HG03432 (cell line): ENCODE measurements at regions not wholly inside any gene's neighbourhood (a gene's known extent, or its start where the extent isn't known, plus 50 kb on each side); places are given as distances from the start of the nearest gene placed in this dataset.
"Not testable (repeated sequence)": the region's sequence is repeated elsewhere in the genome, so short reads cannot be mapped to it uniquely, and the experiment has no call there.

Experiments
- ATAC-seq: cut with Tn5 transposase; IDR thresholded peaks from one replicate; pipeline ENCODE4 v1.9.1; 2021; ENCODE audit warnings: mild to moderate bottlenecking, moderate library complexity; ENCODE audit not compliant: unreplicated experiment

DNA sequence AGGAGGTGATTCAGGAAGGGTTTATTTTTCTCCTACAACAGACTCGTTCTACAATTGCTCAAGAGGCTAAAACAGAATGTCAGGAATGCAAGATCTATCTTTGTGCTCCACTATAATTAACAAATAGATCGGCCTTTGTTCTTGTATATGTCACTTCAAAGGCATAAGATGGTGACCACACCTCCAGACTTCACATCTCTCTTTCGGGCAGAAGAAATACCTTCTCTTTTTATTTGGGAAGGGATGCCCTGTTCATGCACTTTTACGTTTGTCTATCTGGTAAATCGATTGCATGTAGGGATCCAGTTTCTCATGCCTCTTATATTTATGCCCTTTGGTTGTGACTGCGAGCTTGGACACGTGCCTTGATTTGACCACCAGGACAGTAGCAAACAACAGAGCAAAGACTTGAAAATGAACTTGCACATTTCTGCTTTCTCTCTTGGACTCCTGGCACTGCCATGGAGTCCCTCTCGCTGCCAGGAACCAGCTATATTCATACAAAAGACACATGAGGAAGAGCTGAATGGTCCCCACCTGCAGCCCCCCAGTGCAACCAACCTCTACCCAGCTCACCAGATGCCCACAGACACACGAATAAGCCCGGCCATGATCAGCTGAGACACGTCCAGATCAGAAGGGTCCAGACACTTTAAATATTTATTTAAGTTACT is 219.8 kb upstream of the STXBP5 start:
- ATAC-seq: no peak

DNA sequence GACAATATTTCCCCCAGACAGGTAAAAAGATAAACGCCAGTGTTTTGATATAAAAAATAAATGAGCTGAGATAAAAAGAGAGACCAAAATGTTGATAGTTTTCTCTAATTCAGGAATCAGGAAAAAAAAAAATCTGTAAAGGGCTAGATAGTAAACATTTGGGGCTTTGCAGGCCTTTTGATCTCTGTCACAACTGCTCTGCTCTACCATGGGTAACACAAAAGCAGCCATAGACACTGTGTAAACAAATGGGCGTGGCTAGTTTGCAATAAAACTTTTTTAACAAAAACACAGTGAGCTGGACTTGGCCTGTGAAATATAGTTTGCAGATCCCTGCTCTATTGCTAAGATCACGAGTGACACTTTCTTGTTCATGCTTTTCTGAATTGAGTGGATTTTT is 219.1 kb upstream of the STXBP5 start:
- no peak for ATAC-seq

DNA sequence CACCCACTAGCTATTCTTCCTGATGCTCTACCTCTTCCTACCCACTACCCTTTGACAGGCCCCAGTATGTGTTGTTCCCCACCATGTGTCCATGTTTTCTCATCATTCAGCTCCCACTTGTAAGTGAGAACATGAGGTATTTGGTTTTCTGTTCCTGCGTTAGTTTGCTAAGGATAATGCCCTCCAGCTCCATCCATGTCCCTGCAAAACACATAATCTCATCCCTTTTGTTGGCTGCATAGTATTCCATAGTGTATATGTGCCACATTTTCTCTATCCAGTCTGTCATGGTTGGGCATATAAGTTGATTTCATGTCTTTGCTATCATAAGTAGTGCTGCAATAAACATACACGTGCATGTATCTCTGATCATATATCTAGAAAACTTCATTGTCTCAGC is 218.3 kb upstream of the STXBP5 start:
- no peak for ATAC-seq

DNA sequence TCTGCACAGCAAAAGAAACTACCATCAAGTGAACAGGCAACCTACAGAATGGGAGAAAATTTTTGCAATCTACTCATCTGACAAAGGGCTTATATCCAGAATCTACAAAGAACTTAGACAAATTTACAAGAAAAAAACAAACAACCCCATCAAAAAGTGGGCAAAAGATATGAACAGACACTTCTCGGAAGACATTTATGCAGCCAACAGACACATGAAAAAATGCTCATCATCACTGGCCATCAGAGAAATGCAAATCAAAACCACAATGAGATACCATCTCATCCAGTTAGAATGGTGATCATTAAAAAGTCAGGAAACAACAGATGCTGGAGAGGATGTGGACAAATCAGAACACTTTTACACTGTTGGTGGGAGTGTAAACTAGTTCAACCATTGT is 216.3 kb upstream of the STXBP5 start:
- not testable (repeated sequence) for ATAC-seq

DNA sequence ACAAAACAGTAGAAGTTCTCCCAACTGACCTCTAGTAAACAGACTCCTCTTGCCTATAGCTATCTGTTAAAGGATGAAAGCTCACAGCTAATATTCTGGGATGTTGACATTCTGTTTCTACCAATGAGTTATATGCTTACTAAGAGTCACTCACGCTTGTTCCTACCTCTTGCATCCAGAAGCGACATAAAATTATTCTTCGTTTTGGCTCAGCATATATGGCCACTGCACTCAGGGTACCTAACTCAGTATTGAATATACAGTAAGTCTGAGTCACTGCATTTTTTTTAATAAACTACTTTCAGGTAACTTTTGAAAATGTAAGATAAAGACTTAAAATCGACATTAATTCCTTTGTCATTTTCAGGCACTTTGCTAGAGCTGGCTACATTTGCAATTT is 214.4 kb upstream of the STXBP5 start:
- no peak for ATAC-seq

DNA sequence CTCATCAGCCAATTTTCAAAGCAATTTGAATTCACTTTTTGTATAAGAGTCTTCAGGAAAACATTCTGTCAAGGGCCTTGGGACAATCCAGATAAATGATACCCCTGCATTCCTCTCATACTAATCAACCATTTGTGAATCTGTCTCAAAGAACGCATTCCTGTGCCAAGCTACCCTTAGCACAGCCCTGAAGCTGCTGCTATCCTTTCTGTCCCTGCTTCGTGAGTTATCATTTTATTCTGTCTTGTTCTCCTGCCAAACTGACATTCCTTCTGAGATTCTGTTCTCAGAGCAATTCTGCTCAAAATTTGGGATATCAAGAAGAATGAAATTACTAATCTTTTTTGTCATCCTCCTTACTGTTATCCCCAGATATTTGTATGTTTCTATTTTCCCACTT is 213.9 kb upstream of the STXBP5 start:
- ATAC-seq: no peak

DNA sequence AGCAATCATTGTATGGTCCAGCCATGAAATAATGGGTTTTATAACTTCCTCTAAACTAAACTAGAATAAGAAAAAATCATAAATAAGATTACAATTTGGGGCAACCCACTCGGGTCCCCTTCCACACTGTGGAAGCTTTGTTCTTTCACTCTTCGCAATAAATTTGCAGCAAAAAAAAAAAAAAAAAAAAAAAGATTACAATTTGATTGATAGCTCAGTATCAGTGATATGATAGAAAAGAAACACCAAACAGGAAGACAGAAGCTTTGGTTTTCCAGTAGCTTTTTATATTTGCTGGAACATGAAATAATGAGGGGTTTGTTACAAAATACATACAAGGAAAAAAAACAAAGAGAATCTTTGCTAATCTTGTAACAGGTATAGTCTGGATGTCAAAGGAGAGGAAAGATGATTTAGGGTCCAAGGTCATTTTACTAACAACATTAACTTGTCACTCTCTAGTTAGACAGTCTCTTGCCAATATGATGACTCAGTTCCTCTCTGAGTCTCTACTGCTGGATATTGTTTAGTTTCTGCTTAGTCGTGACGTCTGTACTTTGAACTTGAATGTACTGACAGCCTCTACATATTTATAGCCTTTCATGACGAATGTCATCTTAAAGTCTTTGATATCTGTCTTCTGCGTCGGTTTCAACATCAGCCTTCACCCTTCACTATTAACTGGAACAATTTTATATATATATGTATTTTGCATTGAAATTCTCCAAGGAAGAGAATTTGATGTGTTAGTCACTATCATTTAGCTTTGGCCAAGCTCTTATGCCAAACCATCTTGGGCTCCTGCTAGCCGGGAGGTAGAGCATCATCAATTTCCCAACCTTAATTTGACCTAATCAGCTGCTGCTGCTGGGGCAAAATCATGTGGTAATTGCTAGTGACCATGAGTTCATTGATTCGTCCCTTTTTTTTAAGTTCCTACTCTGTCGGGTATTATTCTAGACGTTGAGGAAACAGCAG is 213.1 kb upstream of the STXBP5 start:
- ATAC-seq: no peak

DNA sequence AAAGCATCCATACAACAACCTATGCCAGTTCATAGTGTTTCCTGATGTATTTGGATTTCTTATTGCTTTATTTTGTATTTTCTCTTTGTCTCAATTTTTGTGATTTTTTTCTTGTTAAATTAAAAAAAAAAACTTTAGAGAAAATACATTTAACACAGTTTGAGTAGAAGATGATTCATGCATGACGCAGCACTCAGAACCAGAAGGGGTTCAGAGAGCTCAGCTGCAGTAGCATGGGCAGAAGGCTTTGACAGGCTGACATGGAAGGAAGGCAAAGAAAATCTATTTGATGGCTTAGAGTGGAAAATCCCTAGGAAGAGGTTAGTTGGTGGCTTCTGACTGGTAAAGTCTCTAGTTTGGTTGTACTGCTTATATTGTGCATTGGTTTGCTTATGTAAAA is 207.2 kb upstream of the STXBP5 start:
- no peak for ATAC-seq

DNA sequence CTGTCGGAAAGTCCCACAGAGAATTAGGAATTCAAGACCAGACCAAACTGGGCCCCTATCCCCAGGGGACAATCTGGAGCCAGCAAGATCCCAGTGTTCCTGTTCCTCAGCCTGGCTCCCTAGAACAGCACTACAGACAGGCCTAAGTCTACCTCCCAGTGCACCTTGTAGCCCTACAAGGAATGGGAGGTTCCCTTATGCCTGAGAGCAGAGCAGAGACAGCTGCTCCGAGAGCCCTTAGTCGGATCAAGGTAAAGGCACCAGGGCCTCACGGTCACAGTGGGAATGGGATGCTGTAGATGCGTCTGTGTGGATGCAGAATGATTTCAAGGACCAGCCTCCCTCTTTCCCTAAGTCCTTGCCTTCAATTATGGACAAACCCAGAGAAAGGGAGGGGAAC is 204.5 kb upstream of the STXBP5 start:
- ATAC-seq: no peak

DNA sequence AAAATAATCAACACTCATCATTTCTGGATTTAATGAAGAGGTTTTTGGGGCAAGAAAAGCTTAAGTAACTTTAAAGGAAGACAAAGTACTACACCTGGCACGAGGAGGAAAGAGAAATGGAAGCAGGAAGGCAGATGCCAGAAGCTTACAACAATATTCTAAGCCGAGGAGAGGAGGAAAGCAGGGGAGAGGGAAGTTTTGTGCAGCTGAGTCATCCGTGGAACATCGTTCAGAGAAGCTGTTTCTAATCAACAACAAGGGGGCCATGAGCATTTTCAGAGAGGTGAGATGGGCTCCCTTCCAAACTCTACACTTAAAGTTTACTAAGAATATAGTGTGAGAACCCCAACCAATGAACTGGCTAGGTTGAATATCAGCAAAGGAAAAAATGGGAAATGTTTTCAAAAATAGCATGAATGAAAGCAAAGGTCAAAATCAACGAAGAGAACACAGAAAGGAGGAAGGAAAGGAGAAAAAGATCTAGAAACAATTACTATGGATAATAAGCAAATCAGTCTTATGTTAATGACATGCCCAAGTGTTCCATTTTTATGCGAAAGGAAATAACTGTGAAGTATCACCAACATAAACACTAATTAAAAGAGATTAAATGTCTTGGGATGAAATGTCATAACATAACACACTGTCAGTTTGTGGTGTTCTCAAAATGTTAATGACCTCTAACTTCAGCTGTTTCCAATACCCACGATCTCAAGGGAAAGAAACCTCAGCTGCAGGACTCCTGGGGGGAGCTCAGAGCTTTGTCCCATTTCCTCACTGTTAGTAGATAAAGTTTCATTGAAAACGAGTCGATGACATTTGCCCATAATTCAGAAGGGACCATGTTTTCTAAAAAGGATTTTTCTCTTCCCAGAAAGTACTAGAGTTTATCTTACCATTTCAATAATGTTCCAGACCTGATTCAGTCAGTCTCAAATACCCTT is 203.4 kb upstream of the STXBP5 start:
- no peak for ATAC-seq

DNA sequence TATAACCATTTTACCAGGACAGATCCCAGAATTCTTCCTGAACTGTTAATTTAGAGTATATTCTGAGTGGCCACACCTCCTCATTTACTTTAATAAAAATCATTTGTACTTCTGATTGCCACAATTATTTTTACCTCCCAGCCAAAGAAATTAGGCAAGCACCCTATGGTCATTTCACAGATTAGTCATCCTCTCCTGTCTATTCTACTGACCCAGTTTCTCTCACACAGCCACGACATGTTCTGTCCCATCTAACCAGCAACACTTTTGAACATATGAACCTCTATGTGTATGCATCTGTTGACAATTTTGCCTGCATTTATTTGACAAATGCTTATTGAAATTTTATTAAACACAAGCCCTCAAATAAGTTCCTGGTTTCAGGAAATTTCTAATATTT is 202.6 kb upstream of the STXBP5 start:
- ATAC-seq: no peak

DNA sequence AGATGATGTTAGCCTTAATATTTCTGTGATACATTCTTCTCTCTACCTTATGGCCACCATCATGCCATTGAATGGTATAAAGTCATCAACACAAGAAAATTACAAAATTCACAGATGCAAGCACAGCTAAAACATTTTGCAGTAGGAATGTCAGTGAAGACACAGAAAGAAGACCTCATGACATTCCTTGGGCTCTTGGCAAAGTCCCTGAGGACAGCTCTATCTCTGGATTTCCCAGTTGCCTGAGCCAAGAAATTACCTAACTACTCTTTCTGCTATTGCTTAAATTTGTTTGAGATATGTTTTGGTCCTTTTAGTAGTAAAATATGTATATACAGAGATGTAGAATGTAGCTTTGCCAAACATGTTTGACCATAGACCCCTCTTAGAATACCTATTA is 201.0 kb upstream of the STXBP5 start:
- ATAC-seq: no peak

DNA sequence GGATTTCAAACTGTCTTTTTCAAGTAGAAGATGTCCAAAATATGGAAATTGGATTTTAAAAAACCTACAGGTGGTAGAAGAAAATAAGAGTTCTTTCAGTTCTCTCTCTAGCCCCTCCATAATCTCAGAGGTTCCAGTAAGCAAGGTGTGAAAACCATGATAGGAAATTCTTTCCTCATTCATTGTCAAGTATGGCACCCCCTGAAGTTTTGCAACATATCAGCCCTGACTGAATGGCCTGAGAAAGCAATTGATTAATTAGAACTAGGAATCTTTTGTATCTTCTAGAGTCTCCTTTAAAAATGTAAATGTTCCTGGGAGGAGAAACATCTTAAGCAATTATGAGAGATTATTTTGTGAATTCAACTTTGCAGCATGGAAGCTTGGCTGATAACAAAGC is 198.7 kb upstream of the STXBP5 start:
- ATAC-seq: no peak

DNA sequence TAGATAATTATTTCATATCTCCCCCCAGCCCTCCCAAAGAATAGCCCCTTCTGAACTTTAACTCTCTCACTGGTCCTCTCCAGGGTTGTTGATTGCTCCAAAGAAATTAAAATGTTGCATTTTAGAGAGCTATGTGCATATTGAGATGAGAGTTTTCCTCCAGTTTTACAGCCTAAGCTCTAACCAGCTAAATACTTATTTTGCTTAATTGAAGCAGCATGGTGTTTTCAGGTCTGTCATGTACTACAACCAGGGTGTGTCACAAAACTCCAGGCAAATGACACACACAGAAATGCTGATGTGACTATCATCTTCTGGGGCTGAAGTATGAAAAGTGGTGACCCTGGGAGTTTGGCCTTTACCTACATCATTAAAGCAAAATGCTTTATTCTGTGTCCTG is 196.8 kb upstream of the STXBP5 start:
- ATAC-seq: no peak

DNA sequence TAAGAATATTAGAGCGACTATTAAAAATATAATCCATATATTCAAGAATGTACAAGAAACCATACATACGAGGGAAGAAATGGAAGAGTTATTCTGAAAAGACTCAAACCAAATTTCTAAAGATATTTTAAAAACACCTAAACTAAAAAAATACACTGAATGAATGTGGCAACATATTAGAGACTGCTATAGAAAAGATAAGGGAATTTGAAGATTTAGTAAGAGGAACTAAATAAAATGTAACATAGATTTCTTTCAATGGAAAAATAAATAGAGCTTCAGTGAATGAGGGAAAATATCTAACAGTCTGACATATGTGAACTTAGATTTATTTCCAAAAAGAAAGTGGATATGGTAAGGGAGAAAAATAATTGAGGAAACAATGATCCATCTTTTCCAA is 194.9 kb upstream of the STXBP5 start:
- no peak for ATAC-seq

DNA sequence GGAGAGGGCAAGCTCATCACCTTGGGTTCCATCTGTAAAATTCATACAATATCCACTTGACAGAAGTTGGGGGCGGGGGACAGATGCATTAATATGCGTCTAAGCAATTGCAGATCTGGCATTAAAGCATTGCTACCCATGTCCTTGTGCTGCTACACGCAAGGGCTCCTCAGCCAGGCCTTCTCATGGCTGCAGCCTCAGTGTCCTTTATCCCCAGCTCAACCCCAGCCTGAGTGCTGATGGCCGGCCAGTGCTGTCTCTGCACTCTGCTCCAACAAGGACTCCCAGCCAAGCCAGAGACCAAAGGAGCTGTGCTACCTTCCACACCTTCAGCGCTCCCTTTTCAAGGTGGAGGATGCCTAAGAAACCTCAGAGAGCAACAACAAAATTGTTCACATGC is 188.5 kb upstream of the STXBP5 start:
- ATAC-seq: no peak

DNA sequence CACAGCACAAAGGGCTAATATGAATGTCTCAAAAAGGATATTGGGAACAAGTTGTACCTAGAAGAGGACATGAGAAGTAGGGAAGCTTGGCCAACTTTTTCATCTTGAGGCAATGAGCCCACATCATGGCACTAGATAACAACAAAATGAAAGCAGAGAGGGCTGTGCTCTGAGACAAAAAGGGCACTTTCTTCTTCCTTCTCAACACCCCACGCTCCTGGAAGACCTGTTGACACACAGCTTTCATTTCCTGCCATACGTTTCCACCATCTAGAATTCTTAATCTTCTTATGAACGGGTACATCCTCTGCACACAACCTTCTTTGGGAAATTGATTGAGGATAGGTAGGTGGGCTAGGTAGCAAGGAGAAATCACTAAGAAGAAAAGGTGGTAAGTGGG is 187.8 kb upstream of the STXBP5 start:
- ATAC-seq: no peak

DNA sequence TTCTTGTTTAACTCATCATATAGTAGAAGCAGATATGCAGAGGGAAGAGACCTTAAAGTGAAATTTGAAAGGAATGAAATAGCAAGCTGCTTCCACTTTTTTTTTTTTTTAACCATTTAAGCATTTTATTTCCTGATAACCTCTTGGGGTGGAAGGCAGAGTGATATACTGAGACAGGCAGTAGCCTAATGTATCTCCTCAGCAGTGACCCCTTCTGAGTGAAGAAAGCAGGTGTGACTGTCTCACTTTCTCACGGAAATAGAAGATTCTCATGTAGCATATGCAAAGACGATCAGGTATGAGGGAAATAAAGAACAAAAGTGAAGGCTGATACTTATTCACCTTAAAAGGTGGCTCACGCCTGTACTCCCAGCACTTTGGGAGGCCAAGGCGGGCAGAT is 187.1 kb upstream of the STXBP5 start:
- ATAC-seq: no peak

DNA sequence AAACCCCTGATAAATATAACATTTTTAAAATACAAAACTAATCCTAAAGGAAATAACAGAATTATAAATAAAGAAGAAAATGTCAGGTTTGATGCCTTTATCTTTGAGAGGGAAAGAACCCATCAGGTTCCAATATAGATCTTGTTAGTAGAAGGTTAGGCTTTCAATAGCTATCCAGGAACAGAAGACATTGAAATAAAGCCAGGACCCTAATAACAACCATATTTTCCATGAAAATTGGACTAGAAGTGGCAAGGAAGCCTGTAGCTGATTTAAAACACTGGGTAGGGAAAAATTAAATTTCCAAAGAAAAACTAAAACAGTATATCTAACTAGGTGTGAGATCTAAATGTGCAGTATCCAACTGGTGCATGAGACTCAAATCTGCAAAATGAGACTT is 185.2 kb upstream of the STXBP5 start:
- no peak for ATAC-seq

DNA sequence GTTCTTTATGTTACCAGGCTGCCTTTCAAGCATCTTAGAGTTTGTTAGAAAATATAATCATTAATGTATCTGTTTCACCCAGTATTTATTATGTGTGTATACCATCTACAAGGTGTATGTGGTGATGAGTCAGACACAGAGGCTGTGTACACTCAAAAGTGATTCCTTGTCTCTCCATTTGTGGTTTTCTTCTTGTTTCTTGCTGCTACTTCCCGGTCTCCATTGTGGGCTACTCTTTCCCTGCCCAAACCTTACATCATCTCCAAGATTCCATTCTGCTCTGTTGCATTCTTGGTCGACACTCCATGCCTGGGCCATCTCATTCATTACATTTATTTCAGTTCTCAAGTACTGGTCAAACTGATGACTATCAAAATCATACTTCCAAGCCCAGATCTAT is 182.2 kb upstream of the STXBP5 start:
- ATAC-seq: no peak

DNA sequence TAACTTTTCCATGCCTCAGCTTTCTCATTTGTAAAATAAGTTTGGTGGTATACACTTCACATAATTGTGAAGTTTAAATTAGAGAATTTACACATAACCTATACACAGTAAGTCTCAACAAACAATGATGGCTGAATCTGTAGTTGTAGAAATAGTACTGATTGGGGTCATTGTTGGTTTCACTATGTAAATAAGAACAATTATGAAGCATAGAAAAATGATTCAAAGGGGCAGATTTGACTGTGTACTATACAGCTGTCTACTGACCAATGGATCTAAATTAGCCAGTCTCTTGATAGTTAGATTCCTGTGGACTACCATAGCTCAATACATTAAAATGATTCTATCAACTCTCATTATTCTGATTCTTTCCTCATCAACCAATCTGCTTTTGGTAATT is 181.1 kb upstream of the STXBP5 start:
- no peak for ATAC-seq
